GM06990 (cell line): ENCODE measurements at regions not wholly inside any gene's neighbourhood (a gene's known extent, or its start where the extent isn't known, plus 50 kb on each side); places are given as distances from the start of the nearest gene placed in this dataset.

ENCODE experiments used
- DNase-seq: peaks from one replicate; pipeline ENCODE4 v3.0.0-alpha.2; 2011; ENCODE audit not compliant: insufficient read length; ENCODE audit errors: extremely low read depth
- H3K27me3 ChIP-seq: replicated peaks from 2 replicates; pipeline ENCODE4 v1.6.0; 2011; ENCODE audit warnings: low read length; ENCODE audit not compliant: control insufficient read depth, insufficient read depth
- H3K36me3 ChIP-seq: 2 replicates; pipeline ENCODE4 v1.5.1; 2011; ENCODE audit warnings: low read length; ENCODE audit not compliant: control insufficient read depth, insufficient read depth
- H3K4me3 ChIP-seq: replicated peaks from 2 replicates; pipeline ENCODE4 v1.5.1; 2011; ENCODE audit warnings: low read depth, mild to moderate bottlenecking, control low read depth, low read length
- TF ChIP-seq, protein P1 (sequence below): IDR thresholded peaks from 2 replicates; pipeline ENCODE4 v1.5.1; 2011; ENCODE audit warnings: low read length, control low read depth, mild to moderate bottlenecking, inconsistent platforms; ENCODE audit not compliant: insufficient read depth, poor library complexity, severe bottlenecking

DNA sequence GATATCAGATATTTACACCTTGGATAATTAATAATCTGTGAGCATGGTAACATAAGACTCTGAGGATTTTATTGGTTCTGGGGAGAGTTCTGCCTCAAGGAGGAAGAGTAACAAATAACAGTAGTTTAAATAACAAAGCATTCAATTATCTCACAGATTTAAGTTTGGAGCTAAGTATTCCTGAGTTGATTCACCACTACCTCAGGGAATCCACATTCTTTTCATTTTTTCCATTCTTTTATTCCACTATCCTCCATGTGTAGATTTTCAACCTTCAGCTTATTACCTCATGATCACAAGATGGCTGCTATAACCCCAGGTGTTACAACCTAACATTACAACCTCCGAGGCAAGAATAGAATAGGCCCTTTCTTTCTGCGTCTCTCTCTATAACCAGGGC lies 252.2 kb upstream of the TOX3 start:
- TF ChIP-seq, protein P1, sequence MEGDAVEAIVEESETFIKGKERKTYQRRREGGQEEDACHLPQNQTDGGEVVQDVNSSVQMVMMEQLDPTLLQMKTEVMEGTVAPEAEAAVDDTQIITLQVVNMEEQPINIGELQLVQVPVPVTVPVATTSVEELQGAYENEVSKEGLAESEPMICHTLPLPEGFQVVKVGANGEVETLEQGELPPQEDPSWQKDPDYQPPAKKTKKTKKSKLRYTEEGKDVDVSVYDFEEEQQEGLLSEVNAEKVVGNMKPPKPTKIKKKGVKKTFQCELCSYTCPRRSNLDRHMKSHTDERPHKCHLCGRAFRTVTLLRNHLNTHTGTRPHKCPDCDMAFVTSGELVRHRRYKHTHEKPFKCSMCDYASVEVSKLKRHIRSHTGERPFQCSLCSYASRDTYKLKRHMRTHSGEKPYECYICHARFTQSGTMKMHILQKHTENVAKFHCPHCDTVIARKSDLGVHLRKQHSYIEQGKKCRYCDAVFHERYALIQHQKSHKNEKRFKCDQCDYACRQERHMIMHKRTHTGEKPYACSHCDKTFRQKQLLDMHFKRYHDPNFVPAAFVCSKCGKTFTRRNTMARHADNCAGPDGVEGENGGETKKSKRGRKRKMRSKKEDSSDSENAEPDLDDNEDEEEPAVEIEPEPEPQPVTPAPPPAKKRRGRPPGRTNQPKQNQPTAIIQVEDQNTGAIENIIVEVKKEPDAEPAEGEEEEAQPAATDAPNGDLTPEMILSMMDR: no peak
- DNase-seq: no peak

DNA sequence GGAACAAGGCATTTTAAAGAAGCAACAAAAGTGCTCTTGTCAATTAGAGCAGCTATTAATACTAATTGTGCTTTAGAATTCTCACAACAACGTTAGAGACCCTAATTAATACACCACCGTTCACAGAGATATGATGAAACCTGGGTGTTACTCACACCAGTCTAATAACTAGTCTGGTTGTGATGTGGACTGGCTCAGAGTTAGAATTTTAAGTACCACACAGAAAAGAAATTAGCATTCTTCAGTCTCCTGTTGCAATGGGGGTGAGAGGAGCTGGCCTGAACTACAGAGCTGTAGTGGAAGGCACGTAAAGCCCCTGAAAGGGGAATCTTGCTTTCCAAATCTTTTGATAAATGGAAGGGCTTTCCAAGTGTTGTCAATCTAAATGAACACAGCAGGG lies 240.8 kb upstream of the TOX3 start:
- Histone ChIP-seq H3K4me3 (no peak overlapping the region), H3K27me3 (no peaks in the 10 kb centered on the region), H3K36me3 (no peaks in the 10 kb centered on the region)
- TF ChIP-seq, protein P1: no peak
- DNase-seq: no peak

More for the DNA sequence above, 252.2 kb upstream of the TOX3 start:
- Histone ChIP-seq H3K27me3 (no peaks in the 10 kb centered on the region), H3K4me3 (no peak overlapping the region), H3K36me3 (no peaks in the 10 kb centered on the region)

DNA sequence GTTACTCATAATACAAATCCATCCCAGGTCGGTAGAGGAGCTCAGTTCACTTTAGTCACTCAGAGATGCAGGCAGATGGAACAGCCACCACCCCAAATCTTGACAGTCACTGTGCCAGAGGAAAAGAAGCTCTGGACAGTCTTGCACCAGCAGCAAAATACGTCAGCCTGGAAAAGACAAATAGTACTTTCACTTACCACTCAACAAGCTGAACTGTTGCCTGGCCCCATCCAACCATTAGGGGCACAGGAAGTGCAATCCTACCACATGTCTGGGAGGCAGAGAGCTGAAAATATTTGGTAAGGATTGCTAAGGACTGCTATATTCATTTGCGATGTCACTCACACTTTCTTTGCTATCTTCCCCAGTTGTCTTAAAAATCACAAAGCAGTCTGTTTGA lies 239.1 kb upstream of the TOX3 start:
- DNase-seq: no peak
- Histone ChIP-seq H3K4me3 (no peak overlapping the region), H3K36me3 (no peaks in the 10 kb centered on the region), H3K27me3 (no peaks in the 10 kb centered on the region)
- TF ChIP-seq, protein P1: no peak

DNA sequence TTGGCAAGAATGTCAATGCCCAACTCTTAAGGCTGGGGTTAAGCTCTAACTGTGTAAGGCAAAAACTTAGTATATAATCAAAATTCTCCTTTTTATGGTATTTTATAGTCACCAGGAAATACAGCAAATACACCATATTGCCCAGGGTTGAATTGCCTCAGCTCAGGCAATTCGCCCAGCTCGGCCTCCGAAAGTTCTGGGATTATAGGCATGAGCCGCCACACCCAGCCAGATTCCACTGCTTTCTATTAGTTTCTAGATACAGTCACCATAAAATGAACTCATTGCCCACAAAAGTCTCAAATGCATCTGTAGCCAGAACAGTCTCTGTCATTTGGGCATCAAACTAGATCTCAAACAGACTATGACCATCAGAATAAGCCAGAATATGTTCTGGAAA lies 238.7 kb upstream of the TOX3 start:
- no peak overlapping the region for H3K4me3 ChIP-seq
- H3K36me3 ChIP-seq: no peaks in the 10 kb centered on the region
- TF ChIP-seq, protein P1: no peak
- no peaks in the 10 kb centered on the region for H3K27me3 ChIP-seq
- no peak for DNase-seq

DNA sequence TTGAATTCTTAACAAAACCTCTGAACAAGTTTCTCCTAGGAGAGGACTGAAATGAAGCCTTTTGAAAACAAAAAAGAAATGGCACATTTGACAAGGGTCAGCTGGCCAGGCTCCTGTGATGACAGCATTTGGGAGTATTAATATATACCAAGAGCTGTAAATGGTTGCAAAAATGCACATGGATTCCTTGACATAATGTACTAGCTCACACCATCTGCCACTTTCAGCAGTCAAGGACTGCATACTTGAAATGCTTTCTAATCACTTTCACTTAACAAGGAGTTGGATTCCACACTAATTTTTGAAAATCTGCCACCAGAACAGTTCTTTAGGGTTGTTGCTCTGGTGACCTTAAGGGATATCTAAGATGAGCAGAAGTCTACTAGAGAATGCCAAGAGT lies 236.7 kb upstream of the TOX3 start:
- H3K4me3 ChIP-seq: no peak overlapping the region
- TF ChIP-seq, protein P1: no peak
- H3K27me3 ChIP-seq: no peaks in the 10 kb centered on the region
- no peak for DNase-seq
- H3K36me3 ChIP-seq: no peaks in the 10 kb centered on the region

DNA sequence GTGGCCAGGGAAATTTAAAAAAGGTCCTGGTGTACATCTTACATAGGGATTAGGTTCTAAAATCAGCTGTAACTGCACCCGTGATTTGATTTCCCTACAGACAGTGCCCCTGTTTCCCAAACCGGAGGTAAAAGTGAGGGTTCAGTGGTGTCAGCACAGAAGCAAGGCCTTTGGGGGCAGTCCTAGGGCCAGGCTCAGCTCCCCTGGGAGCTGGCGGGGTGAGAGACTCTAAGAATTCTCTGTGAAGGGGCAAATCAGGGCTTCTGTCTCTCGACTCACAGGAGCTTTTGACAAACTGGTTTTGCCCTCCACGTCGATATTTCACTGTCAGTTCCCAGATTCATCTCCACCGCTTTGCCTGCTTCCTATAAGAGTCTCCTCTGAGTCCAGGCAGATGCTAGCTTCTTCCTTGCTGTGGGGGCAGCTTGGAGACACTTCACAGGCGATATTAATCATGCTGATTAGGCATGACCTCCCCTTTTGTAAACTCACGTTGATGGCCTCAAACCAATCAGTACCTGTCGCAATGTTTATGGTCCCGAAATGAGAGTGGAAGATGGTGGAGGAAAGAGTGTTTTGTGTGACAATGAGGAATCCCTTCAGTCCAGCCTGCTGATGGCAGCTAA lies 234.2 kb upstream of the TOX3 start:
- no peak overlapping the region for H3K4me3 ChIP-seq

More for the DNA sequence above, 234.2 kb upstream of the TOX3 start:
- DNase-seq: no peak
- TF ChIP-seq, protein P1: no peak
- Histone ChIP-seq H3K27me3 (no peaks in the 10 kb centered on the region), H3K36me3 (no peaks in the 10 kb centered on the region)
